ENCODE measurements at regions not wholly inside any gene's neighbourhood (a gene's known extent, or its start where the extent isn't known, plus 50 kb on each side); places are given as distances from the start of the nearest gene placed in this dataset.

DNA sequence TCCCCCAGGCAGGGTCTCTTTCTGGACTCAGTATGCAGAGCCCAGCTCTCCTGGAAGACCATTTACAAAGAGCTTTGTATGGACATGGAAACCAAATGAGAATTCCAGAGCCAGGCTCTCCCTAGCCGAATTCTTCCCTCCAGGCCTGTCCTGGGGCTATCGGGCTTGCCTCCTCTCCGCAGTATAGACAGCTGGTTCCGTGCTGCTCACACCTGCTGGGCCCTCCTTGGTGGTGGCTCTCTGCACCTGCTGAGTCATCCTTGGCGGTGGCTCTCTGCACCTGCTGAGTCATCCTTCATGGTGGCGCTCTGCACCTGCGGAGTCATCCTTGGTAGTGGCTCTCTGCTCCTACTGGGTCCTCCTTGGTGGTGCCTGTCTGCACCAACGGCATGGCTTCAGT lies 743.5 kb downstream of the BRD1 start:
- no peak for TF ChIP-seq ZFP30 (CRISPR knock-in tag; IDR thresholded peaks at IDR 0.05)
- TF ChIP-seq ZNF8 (CRISPR knock-in tag; IDR thresholded peaks at IDR 0.05): no peak
- TF ChIP-seq ZFP3 (CRISPR knock-in tag; IDR thresholded peaks at IDR 0.05): no peak
- TF ChIP-seq, protein P1, sequence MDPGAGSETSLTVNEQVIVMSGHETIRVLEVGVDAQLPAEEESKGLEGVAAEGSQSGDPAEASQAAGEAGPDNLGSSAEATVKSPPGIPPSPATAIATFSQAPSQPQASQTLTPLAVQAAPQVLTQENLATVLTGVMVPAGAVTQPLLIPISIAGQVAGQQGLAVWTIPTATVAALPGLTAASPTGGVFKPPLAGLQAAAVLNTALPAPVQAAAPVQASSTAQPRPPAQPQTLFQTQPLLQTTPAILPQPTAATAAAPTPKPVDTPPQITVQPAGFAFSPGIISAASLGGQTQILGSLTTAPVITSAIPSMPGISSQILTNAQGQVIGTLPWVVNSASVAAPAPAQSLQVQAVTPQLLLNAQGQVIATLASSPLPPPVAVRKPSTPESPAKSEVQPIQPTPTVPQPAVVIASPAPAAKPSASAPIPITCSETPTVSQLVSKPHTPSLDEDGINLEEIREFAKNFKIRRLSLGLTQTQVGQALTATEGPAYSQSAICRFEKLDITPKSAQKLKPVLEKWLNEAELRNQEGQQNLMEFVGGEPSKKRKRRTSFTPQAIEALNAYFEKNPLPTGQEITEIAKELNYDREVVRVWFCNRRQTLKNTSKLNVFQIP (CRISPR knock-in tag; IDR thresholded peaks at IDR 0.05; ENCODE audit: borderline replicate concordance, low read depth): no peak
- TF ChIP-seq TOX (CRISPR knock-in tag; IDR thresholded peaks at IDR 0.05; ENCODE audit: borderline replicate concordance): no peak

All from SK-N-SH treated with all-trans-retinoic acid at 6 μM for 48 hours (cell line).